ENCODE measurements at regions not wholly inside any gene's neighbourhood (a gene's known extent, or its start where the extent isn't known, plus 50 kb on each side); places are given as distances from the start of the nearest gene placed in this dataset.

GRCh38 chr14:100674428-100674827 is 52.3 kb upstream of the DLK1 start:
- no peak for TF ChIP-seq CTCF (IDR thresholded peaks at IDR 0.05; ENCODE audit: extremely low read depth, missing control alignments)

GRCh38 chr14:100674897-100675619 is 51.6 kb upstream of the DLK1 start:
- no peak for DNase-seq (ENCODE audit: low spot score)
- no peak for TF ChIP-seq CTCF (IDR thresholded peaks at IDR 0.05; ENCODE audit: extremely low read depth, missing control alignments)

More at GRCh38 chr14:100674428-100674827, 52.3 kb upstream of the DLK1 start:
- DNase-seq (ENCODE audit: low spot score) = no peak

- DNase-seq (ENCODE audit: low spot score) = no peak
- no peak for TF ChIP-seq CTCF (IDR thresholded peaks at IDR 0.05; ENCODE audit: extremely low read depth, missing control alignments)
Observed at GRCh38 chr14:100675699-100676684, 50.7 kb upstream of the DLK1 start.
